ENCODE measurements at regions not wholly inside any gene's neighbourhood (a gene's known extent, or its start where the extent isn't known, plus 50 kb on each side); places are given as distances from the start of the nearest gene placed in this dataset.

DNA sequence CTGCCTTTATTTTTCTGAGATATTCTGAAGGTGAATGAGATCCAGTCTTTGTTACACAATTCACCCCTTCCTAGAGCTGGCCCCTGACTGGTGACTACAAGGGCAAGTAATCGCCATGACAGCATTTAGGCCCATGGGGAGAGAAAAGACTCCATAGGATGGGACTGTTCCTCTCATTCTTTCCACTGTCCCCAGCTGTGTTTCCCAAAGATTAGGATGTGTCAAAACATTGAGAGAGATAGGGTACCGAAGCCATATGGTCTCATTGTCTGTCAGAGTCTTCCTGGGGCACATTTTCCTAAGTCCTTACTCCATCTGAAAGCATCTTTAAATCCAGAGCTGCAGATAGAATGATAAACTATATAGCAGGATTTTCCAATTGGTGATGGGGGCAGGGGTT lies 423.5 kb downstream of the OMA1 start:
- no peak for DNase-seq

DNA sequence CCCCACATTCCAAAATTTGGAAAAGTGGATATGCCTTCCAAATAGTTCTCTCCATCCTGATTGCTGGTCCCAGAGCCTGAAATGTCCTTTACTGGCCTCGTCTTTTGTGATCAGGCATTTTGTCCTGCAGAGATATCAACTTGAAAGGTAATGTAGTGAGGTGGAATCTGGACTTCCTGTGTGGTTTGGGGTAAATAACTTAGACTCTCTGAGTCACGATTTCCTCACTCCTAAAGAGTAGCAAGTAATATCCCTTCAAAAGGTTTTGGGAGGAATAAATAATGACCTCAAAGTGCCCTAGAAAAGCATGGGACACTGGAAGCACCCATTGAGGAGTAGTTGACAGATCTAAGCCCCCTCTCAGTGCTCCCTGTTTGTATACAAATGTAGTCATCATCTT lies 426.6 kb downstream of the OMA1 start:
- DNase-seq, result no peak

DNA sequence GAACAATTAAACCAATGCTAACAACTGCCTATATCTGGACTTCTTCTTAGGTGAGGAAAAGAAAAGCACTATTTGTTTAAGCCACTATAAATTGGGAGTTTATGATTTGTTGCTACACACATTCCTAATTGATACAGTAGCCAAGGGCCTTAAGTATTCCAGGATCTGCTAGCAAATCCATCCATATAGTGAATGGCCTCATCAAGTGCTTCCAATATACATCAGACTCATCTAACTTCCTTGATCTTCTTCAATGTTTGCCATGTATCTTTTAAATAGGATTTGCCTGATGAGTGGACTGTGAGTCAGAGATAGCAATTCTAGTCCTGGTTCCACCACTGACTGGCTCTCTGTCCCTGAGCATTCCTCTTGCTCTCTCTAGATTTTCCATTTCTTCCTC lies 430.2 kb downstream of the OMA1 start:
- no peak for DNase-seq

DNA sequence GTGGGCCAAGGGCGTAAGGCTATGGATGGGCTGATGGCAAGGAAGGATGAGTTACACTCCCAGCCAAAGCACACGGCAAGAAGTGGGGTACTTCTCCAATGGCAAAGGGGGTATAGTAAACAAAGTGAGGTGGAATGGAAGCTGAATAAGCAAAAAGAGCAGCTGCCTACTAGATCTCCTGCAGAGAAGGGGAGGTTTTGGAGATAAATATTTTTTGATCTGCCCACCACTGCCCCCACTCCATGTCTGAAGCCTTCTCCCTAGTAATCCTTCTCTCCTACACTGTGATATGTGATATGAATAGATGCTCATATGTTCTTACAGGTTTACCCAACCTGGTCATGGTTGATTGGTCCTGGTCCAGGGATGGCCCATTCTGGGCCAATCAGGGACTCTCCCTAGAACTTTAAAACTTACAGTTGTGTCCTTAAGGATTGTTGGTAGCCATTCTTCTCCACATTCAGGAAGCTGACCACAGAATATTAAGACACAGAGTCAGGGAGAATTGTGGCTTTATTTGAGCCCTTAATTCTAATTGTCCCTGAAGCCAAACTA lies 436.8 kb downstream of the OMA1 start:
- no peak for DNase-seq

DNA sequence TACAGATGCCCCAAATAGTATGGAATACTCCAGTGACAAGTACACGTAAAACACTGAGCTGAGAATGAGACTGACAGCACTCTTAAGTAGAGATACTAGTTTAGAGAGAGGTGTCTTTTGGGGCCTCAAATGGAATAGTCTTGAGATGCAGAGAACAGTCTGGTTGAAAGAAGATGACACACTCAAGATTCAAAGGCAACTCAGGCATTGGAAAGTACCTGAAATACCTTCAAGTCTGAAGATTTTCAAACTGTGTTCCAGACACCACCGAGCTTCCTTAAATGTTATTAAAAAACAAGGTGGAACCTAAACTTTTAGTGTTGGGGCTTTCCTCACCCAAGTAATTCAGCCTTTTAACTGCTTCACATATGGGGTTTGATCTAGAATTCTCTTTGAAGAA lies 437.7 kb downstream of the OMA1 start:
- DNase-seq, result no peak

DNA sequence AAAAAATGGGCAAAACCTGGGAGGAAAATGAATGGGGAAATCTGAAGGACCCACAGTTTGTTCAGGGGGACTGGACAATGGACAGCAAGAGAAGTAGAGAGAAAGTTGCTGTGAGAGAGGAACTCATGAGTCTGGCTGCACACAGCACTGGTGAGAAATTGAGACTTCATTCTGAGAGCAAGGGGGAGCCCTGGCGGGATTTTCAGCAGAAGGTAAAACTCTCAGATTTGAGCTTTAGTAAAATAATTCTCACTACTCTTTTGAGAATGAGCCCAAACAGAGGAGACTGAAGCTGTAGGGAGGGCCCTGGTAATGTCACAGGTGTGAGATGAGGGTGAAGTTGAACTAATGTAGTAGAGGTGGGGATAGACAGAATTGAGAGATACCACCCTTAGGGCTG lies 438.6 kb downstream of the OMA1 start:
- no peak for DNase-seq

DNA sequence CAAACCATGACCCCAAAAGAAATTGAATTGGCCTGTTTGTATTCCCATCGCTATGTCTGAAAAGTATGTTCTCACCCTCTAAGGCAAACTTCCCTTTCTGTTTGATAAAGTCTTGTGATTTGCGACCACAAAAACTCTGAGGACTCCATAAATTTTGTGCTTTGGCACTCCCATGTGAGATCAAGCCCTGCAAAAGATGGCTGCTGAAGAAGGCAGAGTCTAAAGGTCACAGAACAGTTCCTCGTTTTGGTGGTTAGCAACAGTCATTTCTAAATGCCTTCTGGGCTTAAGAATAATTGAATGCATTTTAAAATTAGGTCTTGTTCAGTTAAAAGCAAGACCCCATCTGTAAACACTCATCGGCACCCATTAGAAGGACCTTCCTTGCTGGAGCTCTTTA lies 441.6 kb downstream of the OMA1 start:
- no peak for DNase-seq

DNA sequence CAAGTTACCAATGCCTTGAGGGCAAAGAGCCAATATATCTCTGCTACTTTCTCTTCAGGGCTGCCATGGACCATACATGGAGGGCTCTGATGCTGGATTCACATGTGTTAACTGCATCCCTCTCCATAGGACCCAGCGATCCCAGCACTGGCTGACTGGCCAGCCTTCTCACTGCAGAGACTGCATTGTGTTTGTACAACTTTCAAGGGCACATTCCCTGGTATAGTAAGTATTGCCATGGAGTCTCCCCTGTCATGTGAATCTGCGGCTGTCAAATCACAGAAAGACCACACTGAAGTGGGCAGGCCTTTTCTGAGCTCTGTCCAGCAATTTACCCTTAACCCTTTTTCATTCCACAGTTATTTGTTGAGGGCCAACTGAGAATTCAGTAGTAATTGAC lies 449.8 kb downstream of the OMA1 start:
- DNase-seq, result no peak

DNA sequence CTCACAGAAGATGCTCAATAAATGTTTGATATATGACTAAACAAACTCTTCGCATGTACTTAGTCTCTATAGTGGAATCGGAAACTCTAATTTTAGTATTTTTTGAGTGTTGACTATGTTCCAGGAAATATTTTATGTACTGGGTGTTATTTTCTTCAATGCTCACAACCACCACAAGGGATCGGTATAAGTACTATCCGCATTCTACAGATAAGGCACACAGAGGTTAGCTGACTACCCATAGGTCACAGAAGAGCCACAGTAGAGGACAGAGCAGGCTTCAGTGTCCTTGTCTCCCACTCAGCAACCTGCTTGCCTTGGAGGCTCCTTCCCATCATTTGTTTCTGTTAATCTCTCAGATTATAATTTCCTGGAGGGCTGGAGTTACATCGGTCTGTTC lies 451.3 kb downstream of the OMA1 start:
- DNase-seq, result no peak

DNA sequence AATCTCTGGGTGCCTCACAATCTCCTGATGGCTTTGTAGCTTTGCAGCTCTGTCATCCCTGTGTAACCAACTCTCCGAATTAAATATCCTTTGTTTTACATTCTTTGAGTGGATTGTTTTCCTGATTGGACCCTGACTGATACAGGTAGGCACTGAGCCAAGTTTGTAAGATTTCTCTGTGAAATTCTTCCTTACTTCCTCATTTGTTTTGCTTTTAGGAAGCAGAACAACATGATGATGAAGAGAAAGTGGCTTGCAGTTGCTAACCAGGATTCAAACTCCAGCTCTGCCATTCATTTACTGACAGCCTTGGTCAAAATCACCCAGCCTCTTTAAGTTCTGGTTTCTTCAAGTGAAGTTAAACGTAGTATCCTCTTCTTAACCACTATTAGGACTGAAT lies 452.3 kb downstream of the OMA1 start:
- DNase-seq, result no peak

DNA sequence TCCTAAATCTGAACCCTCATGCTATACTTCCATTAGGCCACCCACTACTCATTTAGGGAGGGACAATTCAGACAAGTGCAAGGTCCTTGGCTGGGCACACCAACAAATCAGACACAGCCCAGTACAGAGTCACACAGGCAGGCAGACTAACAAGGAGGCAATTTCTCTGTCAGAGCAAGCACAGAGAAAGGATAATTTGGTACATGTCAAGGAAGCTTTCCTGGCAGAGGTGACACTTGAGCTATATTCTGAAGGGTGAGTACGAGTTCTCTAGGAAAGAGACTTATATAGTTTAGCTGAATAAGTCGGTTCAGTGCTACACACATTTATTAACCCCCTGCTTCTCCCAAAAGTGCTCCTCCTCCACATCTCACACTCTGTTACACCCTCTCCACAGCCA lies 455.9 kb downstream of the OMA1 start:
- DNase-seq, result no peak

DNA sequence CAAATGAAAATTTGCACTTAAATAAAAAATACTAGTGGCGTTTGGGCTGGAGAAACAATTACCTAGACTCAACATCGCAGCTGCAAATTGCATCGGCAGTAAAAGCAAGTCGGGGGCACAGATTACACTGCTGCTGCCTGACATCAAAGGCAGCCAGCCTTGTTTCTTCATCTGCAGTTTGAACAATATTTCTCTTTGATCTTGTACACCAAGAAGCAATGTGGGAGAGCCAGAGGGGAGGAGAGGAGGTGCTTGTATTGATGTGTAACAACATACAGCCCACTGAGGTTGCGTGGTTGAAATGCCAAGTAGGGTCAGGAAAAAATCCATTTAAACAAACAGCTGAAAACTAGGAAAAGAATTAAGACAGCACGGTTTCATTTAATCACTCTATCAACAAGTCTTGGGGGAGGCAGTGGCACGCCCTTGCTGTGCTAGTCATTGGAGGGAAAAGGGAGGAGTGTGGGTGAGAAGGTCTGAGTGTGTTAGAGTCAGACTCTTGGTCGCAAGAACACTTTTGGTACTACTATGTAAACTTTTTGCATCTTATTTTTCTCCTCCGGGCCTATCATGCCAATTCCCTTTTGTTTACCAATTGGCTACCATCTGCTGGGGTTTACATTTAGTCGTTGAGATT lies 456.5 kb downstream of the OMA1 start:
- DNase-seq, result no peak

DNA sequence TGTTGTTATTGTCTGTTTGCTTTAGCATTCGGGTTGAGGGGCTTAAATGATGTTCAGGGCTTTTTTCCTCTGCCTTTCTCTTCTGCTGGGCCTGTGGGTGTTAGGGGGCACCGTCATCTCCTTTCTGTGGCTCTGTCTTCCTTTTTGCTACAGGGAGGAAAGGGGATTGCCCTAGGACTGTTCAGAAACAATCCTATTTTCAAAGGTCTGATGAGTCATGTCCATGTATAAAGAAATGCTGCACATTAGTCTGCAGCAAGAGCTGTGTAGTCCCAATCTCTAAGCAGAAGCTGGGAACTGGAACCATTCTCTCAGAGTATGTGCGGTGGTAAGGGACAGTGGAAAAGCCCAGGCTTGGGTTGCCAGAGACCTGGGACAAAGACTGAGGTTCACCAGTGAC lies 462.3 kb downstream of the OMA1 start:
- DNase-seq, result no peak

DNA sequence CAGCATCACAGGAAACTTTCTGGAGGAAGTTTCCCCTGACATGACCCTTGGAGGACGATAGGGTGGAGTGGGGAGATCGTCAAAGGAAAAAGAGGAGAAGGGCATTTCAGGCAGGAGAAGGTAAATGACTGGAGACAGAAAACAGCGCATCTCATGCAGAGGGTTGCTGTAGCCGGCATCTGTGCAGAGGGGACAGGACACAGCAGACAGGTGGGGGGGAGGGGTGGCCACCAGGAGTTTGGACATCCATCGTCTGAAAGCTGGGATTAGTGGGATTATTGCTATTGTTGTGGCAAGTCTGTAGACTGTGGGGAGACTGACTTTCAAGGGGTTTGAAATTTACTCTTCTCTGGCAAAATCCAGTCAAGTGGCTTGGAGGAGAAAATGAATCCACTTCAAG lies 463.9 kb downstream of the OMA1 start:
- no peak for DNase-seq

DNA sequence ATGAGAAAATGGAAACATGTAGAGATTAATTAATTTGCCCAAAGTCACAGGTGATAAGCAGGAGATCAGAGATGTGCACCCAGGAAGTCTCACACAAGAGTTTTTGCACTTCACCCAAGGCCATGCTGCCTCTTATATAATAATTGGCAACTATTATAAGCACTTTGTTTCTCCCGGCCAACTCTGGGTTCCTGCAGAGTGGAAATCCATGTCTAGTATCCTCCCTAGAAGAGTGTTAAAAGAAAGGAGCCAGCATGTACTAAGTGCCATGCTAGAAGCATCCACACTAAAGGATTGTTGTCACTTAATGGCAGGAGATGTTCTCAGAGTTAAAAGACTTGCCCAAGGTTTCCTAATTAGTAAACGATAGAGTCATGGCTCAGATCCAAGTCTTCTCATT lies 470.3 kb downstream of the OMA1 start:
- DNase-seq, result no peak

DNA sequence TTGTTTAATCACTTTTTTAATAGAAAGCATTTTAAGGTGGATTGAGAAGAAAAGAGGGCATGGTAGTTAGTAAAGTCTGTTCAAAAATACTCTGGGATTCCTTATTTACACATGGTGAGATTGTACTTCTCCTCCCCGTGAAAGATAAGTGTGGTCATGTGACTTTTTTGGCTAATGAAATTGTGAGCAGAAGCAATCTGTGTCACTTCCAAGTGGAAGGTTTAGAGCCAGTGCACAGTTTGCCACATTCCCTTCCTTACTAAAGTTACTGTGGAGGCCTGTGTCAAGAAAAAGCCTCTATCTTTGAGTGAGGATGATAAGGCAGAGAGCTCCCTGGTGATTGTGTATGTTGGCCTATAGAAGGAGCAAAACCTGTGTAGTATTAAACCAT lies 471.3 kb downstream of the OMA1 start:
- no peak for DNase-seq

DNA sequence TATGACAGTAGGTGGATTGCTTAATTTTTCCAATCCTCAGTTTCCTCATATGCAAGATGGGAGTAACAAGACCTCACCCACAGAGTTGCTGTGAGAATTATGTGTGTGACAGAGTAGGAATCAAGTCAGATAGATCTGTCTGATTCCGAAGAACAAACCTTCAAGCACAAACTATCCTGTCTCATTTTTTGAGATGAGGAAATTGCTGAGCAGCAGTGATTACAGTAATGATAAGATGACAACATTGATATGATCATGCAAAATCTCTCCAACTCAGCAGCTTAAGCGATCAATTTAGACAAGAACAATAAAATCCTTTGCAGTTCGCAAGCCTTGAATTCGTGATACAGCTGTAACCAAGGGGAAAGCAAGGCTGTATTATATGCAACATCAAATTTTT lies 474.1 kb downstream of the OMA1 start:
- no peak for DNase-seq

DNA sequence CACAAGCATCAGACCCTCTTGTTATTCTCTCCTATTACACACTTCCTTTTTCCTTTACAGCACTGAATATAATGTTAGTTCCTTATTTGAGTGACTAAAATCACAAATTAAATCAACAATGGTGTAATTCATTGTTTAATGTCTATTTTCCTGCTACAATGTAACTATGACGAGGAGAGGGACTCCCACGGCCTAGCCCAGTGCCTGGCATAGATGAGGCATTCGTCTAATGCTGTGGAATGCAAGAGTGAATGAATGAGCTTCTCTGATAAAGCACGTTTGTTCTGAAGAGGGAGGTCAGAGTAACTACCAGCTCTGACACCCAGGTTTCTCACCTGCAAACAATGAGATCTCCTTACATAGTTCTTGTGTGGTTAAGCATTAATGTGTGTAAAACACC lies 479.4 kb downstream of the OMA1 start:
- no peak for DNase-seq

DNA sequence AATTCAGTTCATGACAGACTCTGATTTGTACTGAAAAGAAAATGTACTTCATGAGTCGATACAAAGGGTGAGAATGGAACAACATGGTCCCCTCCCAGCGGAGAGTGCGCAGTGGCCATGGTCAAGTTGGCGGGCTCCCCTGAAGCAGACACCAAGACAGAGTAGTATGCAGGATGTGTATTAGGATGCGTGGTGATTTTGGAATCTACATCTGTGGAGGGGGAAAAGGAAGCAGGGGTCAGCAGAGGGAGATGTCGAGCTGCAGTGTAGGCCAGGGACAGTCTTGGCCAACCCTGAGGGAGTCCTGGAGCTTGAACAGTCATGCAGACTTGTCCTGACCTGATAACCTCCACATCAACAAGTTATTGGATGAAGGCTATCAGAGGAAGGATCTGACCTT lies 481.0 kb downstream of the OMA1 start:
- DNase-seq, result no peak

DNA sequence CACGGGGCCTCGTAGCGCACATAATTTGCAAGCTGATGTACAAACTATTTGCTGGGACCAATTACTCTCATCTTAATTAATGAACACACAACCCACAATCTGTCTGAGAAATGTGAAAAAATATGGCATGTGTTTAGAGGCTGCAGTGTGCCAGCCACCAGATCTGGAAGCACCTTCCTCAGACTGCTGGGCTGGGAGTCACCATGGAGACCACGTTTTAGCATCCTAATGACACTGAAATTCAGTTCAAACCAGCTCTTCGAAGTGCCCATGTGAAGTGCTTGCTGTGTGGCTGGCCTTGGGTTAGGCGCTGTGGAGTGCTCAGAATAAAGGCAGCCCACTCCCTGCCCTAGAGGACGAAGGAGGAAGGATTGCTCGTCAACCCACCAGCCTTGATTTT lies 482.4 kb downstream of the OMA1 start:
- DNase-seq, result no peak

DNA sequence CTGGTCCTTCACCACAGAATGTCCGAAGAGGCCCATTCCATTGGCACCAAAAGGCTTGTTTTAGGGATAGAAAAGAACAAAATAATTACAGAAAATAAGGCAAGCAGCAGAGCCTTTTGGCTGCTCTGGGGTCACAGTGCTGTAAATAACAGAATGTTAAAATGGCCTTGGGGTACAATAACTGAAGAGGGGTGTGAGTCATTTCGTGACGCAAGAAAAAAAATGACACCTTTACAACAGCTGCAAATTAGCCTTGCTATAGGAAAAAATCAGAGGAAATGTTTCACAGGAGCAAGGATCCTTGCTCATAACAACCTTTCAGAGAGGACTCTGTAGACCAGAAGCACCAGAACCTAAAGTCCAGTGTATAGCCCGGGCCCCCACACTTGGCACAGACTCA lies 483.4 kb downstream of the OMA1 start:
- no peak for DNase-seq

DNA sequence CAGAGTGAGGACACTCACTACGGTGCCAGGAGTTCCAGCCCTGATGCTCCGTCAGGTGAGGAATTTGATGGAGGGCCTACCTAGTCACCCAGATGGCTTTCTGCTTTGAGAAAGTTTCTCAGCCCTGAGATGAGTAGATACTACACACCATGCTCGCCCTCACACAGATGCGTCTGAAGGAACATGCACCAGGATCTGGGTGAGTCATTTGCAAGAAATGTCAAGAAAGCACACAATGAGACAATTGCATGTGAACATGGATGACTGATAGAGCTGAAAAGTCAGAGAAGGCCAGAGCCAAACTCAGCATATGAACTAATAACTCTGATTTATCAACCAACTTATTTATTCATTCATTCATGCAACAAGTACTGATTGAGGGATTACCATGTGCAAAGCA lies 483.9 kb downstream of the OMA1 start:
- no peak for DNase-seq

DNA sequence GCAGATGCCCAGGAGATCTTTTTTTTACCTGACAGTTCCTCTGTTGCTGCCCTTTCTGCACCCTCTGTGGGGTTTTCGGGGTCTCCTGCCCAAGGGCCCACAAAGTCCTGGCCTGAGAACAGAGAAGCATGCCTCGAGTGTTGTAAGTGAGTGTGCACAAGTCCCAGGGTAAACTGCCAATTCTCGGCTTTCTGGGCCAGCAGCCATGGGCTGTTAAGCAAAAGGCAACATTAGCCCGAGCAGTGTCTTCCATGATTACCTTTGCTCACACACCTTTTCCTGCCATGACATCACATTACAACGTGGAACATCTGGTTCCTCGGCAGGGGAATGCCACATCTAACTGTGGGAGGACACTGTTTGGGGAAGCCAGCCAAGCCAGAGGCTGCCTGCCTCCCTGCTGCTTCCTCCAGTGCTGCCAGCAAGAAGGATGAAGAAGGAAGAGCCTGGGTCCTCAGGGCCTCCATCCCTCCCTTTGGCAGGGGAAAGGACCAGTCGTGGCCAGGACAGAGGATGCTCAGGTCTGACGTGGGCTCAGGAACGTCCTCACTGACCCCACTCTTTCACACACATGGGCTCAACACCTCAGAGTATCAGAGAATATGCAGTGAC lies 485.9 kb downstream of the OMA1 start:
- DNase-seq, result no peak

DNA sequence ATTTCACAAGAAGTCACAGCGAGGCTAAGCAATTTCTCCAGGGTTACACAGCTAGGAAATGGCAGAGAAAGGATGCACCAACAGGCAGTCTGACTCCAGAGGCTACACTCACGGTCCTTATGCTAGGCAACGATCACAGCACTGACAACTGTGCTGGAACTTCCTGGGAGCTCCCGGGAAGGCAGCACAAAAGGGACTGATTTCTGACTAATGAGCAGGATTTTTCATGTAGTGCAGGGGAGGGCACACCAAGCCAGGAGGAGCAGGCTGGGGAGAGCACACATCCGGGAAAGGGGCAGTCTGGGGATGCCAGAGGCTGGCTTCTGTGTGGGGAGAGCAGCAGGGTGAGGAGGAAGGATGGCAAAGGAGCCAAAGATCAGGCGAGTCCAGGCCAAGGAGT lies 486.7 kb downstream of the OMA1 start:
- DNase-seq, result no peak

DNA sequence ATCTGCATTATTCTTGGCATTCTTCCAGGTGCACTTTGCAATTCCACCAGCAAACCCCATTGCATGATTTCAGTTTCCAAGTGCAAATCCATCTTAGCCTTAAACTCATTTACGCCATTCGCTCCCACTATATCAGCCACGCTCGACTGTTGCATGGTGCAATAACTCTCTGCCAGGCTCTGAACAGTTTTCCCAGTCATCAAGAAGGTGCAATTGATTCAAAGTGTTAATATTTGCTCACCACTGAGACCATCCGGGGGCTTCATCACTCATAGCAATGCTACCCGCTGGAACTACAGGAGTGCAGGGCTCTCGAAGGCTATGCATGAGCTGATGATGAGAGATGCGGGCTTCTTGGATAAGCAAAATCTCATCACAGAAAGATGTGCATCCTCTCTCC lies 488.2 kb downstream of the OMA1 start:
- no peak for DNase-seq

Measured in activated CD4-positive, alpha-beta T cell treated with anti-CD3 and anti-CD28 coated beads, Interleukin-2, Interleukin-6, amounts not matched to agents 100 ng/mL and 50 ng/mL, durations not matched to agents 16 hours and 8 hours (primary cell).